ENCODE measurements at regions not wholly inside any gene's neighbourhood (a gene's known extent, or its start where the extent isn't known, plus 50 kb on each side); places are given as distances from the start of the nearest gene placed in this dataset.

DNA sequence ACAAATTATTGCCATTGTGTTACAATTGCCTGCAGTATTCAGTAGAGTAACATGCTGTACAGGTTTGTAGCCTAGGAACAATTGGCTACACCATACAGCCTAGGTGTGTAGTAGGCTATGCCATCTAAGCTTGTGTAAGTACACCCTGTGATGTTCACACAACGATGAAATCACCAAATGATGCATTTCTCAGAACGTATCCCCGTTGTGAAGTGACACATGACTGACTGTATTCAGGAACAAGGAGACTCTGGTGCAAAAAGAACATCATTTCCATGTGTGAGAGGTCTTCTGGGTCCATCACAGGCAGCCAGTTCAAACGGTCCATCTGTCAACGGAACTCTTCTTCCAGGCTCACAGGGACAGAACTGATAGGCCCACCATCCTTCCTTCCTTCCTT is 263.7 kb downstream of the ANAPC1 start:
- TF ChIP-seq, protein P1, sequence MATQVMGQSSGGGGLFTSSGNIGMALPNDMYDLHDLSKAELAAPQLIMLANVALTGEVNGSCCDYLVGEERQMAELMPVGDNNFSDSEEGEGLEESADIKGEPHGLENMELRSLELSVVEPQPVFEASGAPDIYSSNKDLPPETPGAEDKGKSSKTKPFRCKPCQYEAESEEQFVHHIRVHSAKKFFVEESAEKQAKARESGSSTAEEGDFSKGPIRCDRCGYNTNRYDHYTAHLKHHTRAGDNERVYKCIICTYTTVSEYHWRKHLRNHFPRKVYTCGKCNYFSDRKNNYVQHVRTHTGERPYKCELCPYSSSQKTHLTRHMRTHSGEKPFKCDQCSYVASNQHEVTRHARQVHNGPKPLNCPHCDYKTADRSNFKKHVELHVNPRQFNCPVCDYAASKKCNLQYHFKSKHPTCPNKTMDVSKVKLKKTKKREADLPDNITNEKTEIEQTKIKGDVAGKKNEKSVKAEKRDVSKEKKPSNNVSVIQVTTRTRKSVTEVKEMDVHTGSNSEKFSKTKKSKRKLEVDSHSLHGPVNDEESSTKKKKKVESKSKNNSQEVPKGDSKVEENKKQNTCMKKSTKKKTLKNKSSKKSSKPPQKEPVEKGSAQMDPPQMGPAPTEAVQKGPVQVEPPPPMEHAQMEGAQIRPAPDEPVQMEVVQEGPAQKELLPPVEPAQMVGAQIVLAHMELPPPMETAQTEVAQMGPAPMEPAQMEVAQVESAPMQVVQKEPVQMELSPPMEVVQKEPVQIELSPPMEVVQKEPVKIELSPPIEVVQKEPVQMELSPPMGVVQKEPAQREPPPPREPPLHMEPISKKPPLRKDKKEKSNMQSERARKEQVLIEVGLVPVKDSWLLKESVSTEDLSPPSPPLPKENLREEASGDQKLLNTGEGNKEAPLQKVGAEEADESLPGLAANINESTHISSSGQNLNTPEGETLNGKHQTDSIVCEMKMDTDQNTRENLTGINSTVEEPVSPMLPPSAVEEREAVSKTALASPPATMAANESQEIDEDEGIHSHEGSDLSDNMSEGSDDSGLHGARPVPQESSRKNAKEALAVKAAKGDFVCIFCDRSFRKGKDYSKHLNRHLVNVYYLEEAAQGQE (IDR thresholded peaks at IDR 0.05; ENCODE audit: insufficient read depth in 1 of 2, low read depth in 2 of 2, low read length in 2 of 2): no peak
- TF ChIP-seq TAF1 (IDR thresholded peaks at IDR 0.05; ENCODE audit: borderline replicate concordance, insufficient read depth, low read length) (no peak), FOXP2 (optimal IDR thresholded peaks at IDR 0.05; ENCODE audit: borderline replicate concordance, extremely low read depth, extremely low read length, insufficient read depth) (no peak), SIN3A (IDR thresholded peaks at IDR 0.05; ENCODE audit: borderline replicate concordance, insufficient read depth, low read length) (no peak), POLR2AphosphoS5 (IDR thresholded peaks at IDR 0.05; ENCODE audit: low read depth, low read length) (no peak)

DNA sequence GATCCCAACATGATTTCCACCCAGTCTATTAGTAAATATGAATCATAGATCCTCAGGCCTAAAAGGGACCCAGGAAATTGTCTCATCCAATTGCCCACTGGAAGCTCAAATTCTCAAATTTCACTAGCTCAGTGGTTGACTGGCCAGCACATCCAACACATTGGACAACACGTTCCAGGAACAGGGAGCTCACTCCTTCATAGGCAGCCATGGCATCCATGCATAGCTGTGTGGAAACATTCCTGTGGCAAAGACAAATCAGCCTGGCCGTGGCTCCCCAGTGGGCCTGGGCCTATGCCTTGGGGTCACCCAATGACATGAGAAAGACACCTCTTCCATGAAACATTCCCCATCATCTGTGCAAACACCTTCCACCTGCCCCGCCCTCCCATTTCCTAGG is 261.1 kb downstream of the ANAPC1 start:
- no peak for TF ChIP-seq SIN3A (IDR thresholded peaks at IDR 0.05; ENCODE audit: borderline replicate concordance, insufficient read depth, low read length)
- TF ChIP-seq TAF1 (IDR thresholded peaks at IDR 0.05; ENCODE audit: borderline replicate concordance, insufficient read depth, low read length): no peak
- no peak for TF ChIP-seq FOXP2 (optimal IDR thresholded peaks at IDR 0.05; ENCODE audit: borderline replicate concordance, extremely low read depth, extremely low read length, insufficient read depth)
- no peak for TF ChIP-seq POLR2AphosphoS5 (IDR thresholded peaks at IDR 0.05; ENCODE audit: low read depth, low read length)
- TF ChIP-seq, protein P1 (IDR thresholded peaks at IDR 0.05; ENCODE audit: insufficient read depth in 1 of 2, low read depth in 2 of 2, low read length in 2 of 2): no peak

DNA sequence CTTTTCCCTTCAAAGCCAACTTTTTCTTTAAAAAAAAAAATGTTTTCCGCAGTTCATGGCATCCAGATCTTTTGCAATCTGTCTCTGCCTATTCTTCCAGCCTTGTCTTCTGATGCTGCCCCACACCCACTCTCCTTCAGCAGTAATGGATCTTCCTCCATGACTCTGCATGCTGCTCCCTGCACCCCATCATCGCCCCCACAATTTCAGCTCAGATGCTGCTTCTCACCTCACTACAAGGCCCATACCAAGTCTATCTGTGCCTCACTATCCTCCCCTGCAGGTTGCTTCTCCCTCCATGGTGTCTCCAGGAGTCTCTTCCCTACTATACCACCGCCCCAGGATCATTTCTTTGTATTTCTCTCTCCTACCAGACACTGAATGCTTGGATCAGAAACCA is 260.6 kb downstream of the ANAPC1 start:
- TF ChIP-seq POLR2AphosphoS5 (IDR thresholded peaks at IDR 0.05; ENCODE audit: low read depth, low read length) (no peak), TAF1 (IDR thresholded peaks at IDR 0.05; ENCODE audit: borderline replicate concordance, insufficient read depth, low read length) (no peak), SIN3A (IDR thresholded peaks at IDR 0.05; ENCODE audit: borderline replicate concordance, insufficient read depth, low read length) (no peak), FOXP2 (optimal IDR thresholded peaks at IDR 0.05; ENCODE audit: borderline replicate concordance, extremely low read depth, extremely low read length, insufficient read depth) (no peak)
- TF ChIP-seq, protein P1 (IDR thresholded peaks at IDR 0.05; ENCODE audit: insufficient read depth in 1 of 2, low read depth in 2 of 2, low read length in 2 of 2): no peak

DNA sequence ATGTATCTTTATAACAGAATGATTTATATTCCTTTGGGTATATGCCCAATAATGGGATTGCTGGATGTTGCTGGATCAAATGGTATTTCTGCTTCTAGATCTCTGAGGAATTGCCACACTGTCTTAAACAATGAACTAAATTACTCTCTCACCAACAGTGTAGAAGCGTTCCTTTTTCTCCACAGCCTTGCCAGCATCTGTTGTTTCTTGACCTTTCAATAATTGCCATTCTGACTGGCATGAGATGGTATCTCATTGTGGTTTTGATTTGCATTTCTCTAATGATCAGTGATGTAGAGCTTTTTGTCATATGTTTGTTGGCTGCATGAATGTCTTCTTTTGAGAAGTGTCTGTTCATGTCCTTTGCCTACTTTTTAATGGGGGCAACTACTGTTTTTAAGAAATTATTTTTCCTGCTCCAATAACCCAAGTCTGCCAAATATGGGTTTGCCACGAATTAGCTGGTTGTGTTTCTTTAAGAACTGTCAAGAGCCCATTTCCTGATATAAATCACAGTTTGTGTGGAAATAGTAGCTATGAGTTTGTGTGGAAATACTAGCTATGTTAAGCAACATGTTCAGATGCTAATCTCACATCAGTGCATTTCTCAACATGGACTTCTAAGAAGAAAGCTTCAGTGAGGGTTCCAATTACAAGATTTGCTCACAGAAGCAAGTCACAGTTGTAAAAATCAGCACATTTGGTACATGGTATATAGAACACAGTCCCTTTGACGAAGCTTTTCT is 259.4 kb downstream of the ANAPC1 start:
- TF ChIP-seq TAF1 (IDR thresholded peaks at IDR 0.05; ENCODE audit: borderline replicate concordance, insufficient read depth, low read length) (no peak), SIN3A (IDR thresholded peaks at IDR 0.05; ENCODE audit: borderline replicate concordance, insufficient read depth, low read length) (no peak), FOXP2 (optimal IDR thresholded peaks at IDR 0.05; ENCODE audit: borderline replicate concordance, extremely low read depth, extremely low read length, insufficient read depth) (no peak), POLR2AphosphoS5 (IDR thresholded peaks at IDR 0.05; ENCODE audit: low read depth, low read length) (no peak)
- TF ChIP-seq, protein P1 (IDR thresholded peaks at IDR 0.05; ENCODE audit: insufficient read depth in 1 of 2, low read depth in 2 of 2, low read length in 2 of 2): no peak

All from PFSK-1 (cell line).